Esophagus squamous epithelium (tissue), 4 donors: ENCODE measurements at regions not wholly inside any gene's neighbourhood (a gene's known extent, or its start where the extent isn't known, plus 50 kb on each side); places are given as distances from the start of the nearest gene placed in this dataset.
"Not testable (repeated sequence)": the region's sequence is repeated elsewhere in the genome, so short reads cannot be mapped to it uniquely, and the experiment has no call there.

Experiments
- CTCF ChIP-seq, 6 experiments: fragments of 450-650 bp in 4 of 6; fragments of 200-600 bp in 2 of 6; sonication (generic) in 2 of 6; IDR thresholded peaks; one replicate each; pipeline ENCODE4 v1.5.1; 2016 to 2019; ENCODE audit warnings: antibody characterized with exemption in 6 of 6, mild to moderate bottlenecking in 4 of 6, moderate library complexity in 4 of 6
- POLR2A ChIP-seq, 4 donors: fragments of 450-650 bp; IDR thresholded peaks; one replicate each; pipeline ENCODE4 v1.6.1; 2017; ENCODE audit warnings: antibody characterized with exemption in 4 of 4, mild to moderate bottlenecking in 4 of 4, moderate library complexity in 3 of 4

- TF ChIP-seq CTCF, POLR2A (IDR thresholded peaks at IDR 0.05): not testable (repeated sequence)
Measured at GRCh38 chr13:33672022-33672421, 145.9 kb upstream of the RFC3 start.
